GM12872 (cell line): ENCODE measurements at regions not wholly inside any gene's neighbourhood (a gene's known extent, or its start where the extent isn't known, plus 50 kb on each side); places are given as distances from the start of the nearest gene placed in this dataset.

Experiments
- TF ChIP-seq, protein P1 (sequence below): IDR thresholded peaks from 3 replicates; pipeline ENCODE4 v1.5.1; 2011; ENCODE audit warnings: low read depth, mild to moderate bottlenecking, low read length, moderate library complexity; ENCODE audit not compliant: insufficient read depth

DNA sequence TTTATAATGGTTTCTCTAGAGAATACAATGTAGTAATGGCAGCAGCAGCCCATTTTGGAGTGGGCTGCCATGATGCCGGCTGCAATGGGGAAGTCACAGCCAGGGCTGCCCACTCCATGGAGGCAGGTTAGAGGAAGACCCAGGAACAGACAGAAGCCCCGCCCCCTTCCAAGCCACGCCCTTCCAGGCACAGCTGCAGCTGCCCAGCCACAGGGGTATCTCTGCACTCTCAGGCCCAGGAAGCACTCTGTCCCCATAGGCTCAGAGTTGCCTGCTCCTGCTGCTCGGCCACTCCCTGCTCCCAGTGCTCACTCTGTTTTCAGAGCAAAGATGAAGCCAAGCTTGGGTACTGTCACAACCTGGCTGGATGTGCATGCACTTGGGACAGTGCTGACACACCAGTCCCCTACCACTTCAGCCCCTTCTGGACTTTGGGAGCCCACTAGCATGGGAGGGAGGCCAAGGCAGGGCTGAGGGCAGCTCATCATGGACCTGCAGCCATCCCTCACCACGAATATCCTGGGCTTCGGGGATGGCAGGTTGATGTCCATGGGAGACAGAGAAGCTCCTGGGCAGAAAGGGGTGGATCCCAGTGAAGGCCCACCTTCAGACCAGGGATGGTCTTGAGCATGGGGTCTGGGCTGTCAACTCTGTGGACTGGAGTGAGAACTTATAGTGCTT lies 1224.2 kb downstream of the SLITRK5 start:
- TF ChIP-seq, protein P1, sequence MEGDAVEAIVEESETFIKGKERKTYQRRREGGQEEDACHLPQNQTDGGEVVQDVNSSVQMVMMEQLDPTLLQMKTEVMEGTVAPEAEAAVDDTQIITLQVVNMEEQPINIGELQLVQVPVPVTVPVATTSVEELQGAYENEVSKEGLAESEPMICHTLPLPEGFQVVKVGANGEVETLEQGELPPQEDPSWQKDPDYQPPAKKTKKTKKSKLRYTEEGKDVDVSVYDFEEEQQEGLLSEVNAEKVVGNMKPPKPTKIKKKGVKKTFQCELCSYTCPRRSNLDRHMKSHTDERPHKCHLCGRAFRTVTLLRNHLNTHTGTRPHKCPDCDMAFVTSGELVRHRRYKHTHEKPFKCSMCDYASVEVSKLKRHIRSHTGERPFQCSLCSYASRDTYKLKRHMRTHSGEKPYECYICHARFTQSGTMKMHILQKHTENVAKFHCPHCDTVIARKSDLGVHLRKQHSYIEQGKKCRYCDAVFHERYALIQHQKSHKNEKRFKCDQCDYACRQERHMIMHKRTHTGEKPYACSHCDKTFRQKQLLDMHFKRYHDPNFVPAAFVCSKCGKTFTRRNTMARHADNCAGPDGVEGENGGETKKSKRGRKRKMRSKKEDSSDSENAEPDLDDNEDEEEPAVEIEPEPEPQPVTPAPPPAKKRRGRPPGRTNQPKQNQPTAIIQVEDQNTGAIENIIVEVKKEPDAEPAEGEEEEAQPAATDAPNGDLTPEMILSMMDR: no peak

DNA sequence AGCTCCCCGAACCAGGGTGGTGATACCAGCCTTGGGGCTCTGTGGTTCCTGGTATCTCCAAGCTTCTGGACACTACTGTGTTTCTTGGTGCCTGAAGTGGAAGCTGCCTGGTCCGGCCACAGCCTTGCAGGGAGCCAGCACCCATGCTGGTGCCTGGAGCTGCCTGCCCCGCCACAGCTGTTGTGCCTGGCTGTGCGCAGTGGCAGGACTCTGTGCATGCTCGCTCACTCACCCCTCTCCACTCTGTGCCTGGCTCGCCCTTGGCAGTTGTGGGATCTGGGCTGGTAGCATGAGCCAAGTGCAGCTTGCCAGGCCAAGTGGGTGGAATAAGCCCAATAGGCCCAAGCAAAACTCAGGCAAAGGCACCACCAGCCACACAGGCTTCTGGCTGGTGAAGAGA lies 1225.3 kb downstream of the SLITRK5 start:
- TF ChIP-seq, protein P1: no peak

DNA sequence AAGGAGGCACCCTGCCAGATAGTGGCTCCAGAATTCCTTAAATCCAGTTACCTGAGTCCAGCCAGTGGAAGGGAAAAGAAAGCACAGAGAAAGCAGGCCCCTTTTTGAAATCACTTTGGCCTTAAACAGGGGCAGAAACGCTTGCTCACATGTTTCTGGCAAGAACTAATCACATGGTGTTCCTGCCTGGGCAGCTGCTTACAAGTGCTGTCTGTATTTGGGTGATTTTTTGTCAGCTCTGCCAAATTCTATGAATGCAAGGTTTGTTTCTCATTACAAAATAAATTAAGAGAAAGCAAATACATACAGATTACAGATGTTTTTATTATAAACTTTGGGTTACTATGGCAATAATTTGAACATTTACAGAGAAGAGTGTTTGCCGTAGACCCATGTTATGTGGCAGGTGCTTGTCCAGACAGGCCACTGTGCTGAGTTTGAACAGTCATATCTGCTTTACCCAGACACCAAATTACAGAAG lies 1237.8 kb downstream of the SLITRK5 start:
- TF ChIP-seq, protein P1: no peak

DNA sequence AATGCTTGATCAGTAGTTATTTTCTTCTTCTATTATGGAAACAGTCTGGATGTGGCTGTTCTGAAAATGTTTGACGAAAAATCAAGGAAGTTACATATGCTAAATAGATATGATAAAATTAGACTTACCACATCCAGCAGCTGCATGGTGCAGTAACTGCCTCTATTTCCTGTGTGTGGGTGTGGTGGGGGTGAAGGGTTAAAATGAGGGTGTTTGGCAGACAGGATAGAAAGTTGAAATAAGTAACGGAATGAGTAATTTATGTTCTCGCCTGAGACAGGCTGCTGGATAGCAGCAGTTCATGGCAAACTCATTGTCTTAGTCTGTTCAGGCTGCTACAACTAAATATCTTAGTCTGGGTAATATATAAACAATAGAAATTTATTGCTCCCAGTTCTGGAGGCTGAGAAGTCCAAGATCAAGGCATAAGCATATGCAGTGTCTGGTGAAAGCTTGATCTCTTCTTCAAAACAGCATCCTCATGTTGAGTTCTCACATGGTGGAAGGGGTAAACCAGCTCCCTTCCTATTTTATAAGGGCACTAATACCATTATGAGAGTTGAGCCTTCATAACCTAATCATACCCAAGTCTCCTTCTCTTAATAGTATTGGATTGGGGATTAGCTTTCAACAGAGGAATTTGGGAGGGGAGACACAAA lies 1248.9 kb downstream of the SLITRK5 start:
- TF ChIP-seq, protein P1: no peak

DNA sequence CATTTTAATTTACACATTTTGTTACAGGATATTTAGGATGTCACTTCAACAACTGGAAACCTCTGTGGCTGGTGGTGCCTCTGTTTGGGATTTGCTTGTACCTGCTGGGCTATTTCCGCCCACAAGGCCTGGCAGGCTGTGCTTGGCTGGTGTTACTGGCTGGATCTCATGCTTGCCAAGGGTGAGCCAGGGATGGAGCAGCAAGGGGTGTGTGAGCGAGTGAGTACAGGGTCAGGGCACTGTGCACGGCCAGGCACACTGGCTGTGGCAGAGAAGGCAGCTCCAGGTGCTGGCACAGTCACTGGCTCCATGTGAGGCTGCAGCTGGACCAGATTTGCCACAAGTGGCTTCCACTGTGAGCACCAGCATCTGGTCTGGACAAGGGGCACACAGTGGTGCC lies 1254.8 kb downstream of the SLITRK5 start:
- TF ChIP-seq, protein P1: no peak

DNA sequence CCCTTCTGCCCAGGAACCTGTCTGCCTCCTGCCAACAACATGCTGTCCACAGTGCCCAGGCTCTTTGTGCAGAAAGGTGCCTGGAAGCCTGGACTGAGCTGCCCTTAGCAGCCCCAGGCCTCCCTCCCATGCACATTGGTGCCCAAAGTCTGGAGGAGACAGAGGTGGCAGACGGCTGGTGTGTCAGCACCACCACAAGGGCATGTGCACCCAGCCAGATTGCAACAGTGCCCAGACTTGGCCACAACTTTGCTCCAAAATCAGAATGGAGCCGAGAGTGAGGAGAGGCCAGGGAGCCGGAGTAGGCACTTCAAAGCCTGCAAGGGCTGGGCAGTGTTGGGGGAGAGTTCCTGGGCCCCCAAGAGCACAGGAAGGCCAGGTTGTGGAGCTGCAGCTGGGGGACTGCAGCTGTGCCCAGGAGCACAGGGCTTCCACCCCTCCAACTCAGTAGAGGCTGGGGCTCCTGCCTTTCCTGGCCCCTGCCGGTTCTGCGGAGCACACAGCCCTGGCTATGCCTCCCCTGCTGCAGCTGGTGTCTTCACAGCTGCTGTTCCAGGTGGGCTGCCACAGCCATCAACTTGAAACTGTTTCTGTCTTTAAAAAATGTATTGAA lies 1255.8 kb downstream of the SLITRK5 start:
- TF ChIP-seq, protein P1: no peak

DNA sequence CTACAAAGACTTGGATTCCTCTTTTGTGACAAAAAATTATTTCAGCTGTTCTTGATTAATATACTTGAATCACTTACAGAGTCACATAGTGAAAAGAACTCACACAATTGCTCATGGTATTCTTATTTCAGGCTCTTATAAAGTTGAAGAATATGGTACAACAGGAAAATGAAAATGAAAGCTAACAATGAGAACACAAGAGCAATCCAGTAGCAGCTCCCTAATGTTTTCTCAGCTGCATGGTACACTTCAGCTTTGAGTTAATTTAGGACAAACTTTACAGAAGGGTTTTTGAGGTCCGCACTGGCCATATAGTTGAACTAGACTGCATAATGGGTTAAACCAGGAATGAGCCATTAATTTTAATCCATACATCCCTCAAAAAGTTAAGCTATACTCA lies 1261.8 kb downstream of the SLITRK5 start:
- TF ChIP-seq, protein P1: no peak
